Stimulated activated CD4-positive, alpha-beta T cell treated with anti-CD3 and anti-CD28 coated beads, Interleukin-1b, Interleukin-23, amount 100 ng/mL, for 4 hours (primary cell): ENCODE measurements at regions not wholly inside any gene's neighbourhood (a gene's known extent, or its start where the extent isn't known, plus 50 kb on each side); places are given as distances from the start of the nearest gene placed in this dataset.

Source experiments
- DNase-seq, 2 donors: peaks; one replicate each; pipeline ENCODE4 v3.0.0-alpha.2; 2020; ENCODE audit warnings: low read depth in 2 of 2

DNA sequence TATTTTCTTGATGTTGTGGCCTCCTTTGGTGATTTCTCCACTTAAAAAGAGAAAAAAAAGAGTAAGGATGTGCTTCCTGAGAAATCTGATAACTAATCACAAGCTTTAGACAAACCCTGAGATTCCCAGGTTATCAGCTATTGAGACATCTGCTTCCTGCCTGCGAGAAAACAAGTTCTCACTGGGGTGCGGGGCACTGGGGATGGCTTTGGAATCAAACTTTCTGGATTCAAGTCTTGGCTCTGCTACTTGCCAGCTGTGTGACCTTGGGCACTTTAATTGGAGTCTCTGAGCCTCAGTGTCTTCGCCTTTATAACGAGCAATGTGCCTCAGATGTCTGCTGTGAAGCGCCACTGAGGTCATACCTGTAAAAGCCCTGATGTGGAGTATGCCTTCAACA is 152.5 kb upstream of the NAV2 start:
- no peak for DNase-seq

DNA sequence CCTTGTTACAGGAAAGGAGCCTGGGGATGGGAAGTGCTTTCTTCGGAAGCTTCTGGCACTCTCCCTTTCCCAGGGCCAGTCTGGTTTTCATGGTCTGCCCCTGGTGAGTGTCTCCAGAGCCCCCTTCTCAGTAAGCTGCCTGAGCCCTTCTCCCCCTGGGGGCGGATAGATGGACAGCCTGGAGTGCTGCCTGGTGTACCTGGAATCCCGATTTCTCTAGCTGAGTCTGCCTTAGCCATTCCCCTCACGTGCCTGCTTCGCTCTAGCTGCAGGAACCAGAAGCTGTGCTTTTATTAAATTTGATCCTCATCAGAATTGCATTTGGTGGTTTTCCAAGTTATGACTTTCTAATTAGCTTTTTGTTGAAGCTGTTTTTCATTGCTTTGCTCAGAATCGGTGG is 152.9 kb upstream of the NAV2 start:
- DNase-seq, result no peak

DNA sequence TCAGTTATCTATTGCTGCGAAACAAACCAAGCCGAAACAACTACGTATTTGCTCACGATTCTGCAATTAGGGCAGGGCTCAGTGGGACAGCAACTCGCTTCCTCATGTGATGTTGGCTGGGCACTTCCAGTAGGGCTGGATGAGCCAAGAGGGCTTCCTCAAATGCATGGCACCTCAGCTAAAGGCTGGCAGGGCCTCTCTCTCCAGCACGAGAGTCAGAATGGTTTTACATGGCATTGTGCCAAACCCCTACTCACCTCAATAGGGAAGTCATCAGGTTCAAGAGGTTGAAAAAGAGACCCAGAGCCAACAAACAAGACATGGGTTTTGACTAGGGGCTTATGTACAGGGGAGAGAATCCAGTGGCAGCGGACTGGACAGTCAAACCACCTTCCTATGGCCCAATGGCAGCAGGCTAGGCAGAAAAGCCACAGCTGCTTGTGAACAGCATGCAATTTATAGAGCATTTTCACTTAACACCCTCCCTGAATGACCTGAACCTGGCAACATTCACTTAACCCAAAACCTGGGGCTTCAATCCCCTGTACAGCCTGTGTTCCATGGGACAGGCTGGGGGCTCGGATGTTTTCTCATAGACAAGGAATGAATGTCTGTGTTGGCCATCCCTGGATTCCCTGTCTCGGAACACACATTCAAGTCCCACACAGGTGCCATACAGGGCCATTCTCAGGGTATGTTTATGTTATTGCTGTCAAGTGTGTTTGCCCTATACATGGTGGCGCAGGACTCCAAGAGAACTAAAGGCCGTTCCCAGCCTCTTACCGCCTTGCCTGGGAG is 154.2 kb upstream of the NAV2 start:
- no peak for DNase-seq

- peak; percentile 47 to 65 for DNase-seq
Observed at GRCh38 chr11:19557720-19558140, 154.9 kb upstream of the NAV2 start.

DNA sequence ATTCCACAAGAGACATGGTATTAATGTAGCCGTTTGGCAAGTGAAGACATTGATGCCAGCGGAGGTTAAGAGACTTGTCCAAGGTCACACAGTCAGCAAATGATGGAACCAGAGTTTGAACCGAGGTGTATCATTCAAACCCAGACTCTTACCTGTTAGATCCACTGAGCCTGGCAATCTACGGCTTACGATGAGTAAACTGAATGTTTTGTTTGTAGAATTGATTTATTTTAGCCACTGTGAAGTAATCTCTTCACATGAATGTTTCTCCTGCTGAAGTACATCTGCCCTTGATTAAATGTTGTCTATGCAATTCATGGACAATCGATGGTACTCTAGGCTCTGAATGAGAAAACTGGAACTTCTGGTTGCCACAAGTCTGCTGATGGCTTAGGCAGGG is 155.5 kb upstream of the NAV2 start:
- DNase-seq, result no peak

- no peak for DNase-seq
Observed at GRCh38 chr11:19555266-19555665, 157.4 kb upstream of the NAV2 start.

- DNase-seq, result peak; percentile 53 to 63
Observed at GRCh38 chr11:19553683-19554333, 158.8 kb upstream of the NAV2 start.

GRCh38 chr11:19552656-19553260 is 159.9 kb upstream of the NAV2 start:
- DNase-seq, result no peak

DNA sequence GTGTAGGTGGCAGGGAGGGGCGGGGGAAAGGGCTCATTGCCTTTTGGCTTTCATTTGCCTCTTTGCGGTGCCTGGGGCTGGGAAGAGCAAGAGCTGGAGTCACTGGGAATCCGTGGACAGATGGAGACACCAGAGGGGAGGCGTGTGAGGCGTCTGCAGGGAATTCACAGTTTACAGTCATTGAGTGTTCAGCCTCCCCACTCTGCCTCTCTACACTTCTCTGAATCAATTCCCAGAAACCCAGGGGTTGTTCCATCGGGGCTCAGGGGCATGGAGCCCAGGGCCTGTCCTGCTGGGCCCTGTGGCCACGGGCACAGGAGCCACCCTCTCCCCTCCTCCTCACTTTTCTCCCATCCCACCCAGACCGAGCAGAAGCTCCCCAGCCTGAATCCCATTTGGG is 160.5 kb upstream of the NAV2 start:
- no peak for DNase-seq

GRCh38 chr11:19551457-19551856 is 161.2 kb upstream of the NAV2 start:
- no peak for DNase-seq

- DNase-seq, result no peak
Observed at GRCh38 chr11:19547044-19547443, 165.6 kb upstream of the NAV2 start.

GRCh38 chr11:19546325-19546724 is 166.3 kb upstream of the NAV2 start:
- DNase-seq, result no peak

GRCh38 chr11:19541521-19542049 is 171.1 kb upstream of the NAV2 start:
- no peak for DNase-seq

- DNase-seq, result no peak
Observed at GRCh38 chr11:19539861-19540260, 172.8 kb upstream of the NAV2 start.

GRCh38 chr11:19537803-19538453 is 174.7 kb upstream of the NAV2 start:
- no peak for DNase-seq

GRCh38 chr11:19536131-19536530 is 176.5 kb upstream of the NAV2 start:
- DNase-seq, result no peak

- DNase-seq, result no peak
Observed at GRCh38 chr11:19530505-19530904, 182.1 kb upstream of the NAV2 start.

- DNase-seq, result no peak
Observed at GRCh38 chr11:19526119-19526518, 186.5 kb upstream of the NAV2 start.

DNA sequence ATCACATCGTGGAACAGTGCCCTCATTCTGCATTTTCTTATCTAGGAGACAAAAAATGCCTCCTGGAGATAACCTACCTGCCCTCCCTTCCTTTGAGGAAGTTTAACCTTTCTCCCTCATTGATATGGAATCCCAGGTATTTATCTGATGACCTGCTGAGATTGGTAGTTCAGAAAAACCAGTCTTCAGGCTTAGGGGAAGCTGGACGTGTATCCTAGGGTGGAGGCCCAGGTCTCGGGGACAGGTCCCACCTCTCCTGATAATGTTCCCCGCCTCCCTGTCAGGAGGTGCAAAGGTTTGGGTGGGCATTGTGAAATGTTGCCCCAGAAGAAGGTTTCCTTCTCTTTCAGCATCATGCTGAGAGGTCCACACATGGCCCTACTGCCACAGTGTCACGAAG is 186.9 kb upstream of the NAV2 start:
- no peak for DNase-seq

DNA sequence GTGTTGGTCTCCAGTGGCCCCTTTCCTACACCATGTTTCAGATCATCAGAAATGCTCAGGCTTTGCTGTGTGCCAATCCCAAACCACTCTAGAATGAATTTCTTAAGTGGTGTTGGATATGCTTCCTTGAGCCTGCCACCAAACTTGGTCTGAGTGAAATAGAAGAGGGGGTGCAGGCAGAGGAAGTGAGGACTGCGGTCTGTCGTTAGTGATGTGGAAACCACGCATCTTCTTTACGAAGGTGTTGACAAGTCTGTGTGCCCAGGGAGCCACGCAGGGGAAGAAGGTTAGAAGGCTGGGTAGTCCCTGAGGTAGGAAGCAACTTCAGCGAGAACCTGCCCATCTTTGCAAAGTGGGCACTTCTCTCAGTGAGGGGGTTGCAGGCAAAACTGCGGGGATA is 187.4 kb upstream of the NAV2 start:
- DNase-seq, result no peak

- DNase-seq, result no peak
Observed at GRCh38 chr11:19524171-19524671, 188.4 kb upstream of the NAV2 start.

GRCh38 chr11:19520681-19521080 is 192.0 kb upstream of the NAV2 start:
- no peak for DNase-seq
